Liver (tissue), 8 donors: ENCODE measurements at regions not wholly inside any gene's neighbourhood (a gene's known extent, or its start where the extent isn't known, plus 50 kb on each side); places are given as distances from the start of the nearest gene placed in this dataset.

Source experiments
- DNase-seq: peaks from one replicate; pipeline ENCODE4 v3.0.0-alpha.2; 2017; ENCODE audit warnings: low spot score
- H3K27ac ChIP-seq, 2 donors: one replicate each; pipeline ENCODE4 v1.7.0; 2013; ENCODE audit warnings: inconsistent platforms in 2 of 2, low read length in 2 of 2, control low read depth in 1 of 2, low read depth in 1 of 2, mild to moderate bottlenecking in 1 of 2
- H3K27me3 ChIP-seq, 4 donors: one replicate each; pipeline versions ENCODE4 v1.6.1 to v1.7.0; 2013; ENCODE audit warnings: low read length in 3 of 4, inconsistent platforms in 1 of 4, mild to moderate bottlenecking in 1 of 4, moderate library complexity in 1 of 4; ENCODE audit not compliant: control insufficient read depth in 4 of 4, insufficient read depth in 4 of 4
- H3K36me3 ChIP-seq, 4 donors: one replicate each; pipeline versions ENCODE4 v1.6.1 to v1.7.0; 2013; ENCODE audit warnings: low read length in 3 of 4, mild to moderate bottlenecking in 3 of 4, low read depth in 1 of 4, moderate library complexity in 1 of 4; ENCODE audit not compliant: control insufficient read depth in 4 of 4, insufficient read depth in 3 of 4
- H3K4me1 ChIP-seq, 4 donors: one replicate each; pipeline versions ENCODE4 v1.6.1 to v1.7.0; 2013; ENCODE audit warnings: low read length in 3 of 4, mild to moderate bottlenecking in 3 of 4, moderate library complexity in 1 of 4; ENCODE audit not compliant: control insufficient read depth in 4 of 4, insufficient read depth in 4 of 4
- H3K4me3 ChIP-seq, 3 donors: one replicate each; pipeline versions ENCODE4 v1.6.1 to v1.7.0; 2013; ENCODE audit warnings: low read length in 3 of 3, control low read depth in 1 of 3, low read depth in 1 of 3, mild to moderate bottlenecking in 1 of 3
- H3K9ac ChIP-seq, 2 donors: one replicate each; pipeline ENCODE4 v1.7.0; 2013; ENCODE audit warnings: low read length in 2 of 2, mild to moderate bottlenecking in 2 of 2, moderate library complexity in 2 of 2, control low read depth in 1 of 2, low read depth in 1 of 2
- H3K9me3 ChIP-seq, 4 donors: one replicate each; pipeline versions ENCODE4 v1.6.1 to v1.7.0; 2013; ENCODE audit warnings: low read length in 3 of 4; ENCODE audit not compliant: control insufficient read depth in 4 of 4
- CTCF ChIP-seq: fragments of 150-350 bp; IDR thresholded peaks from 2 replicates; pipeline ENCODE4 v1.5.1; 2017; ENCODE audit warnings: improper control_type of control experiment, low read depth, low read length; ENCODE audit not compliant: missing input control
- EGR1 ChIP-seq, 2 donors: IDR thresholded peaks; 2 replicates each; pipeline ENCODE4 v1.6.1; 2016 to 2018; ENCODE audit warnings: antibody characterized with exemption in 2 of 2, low read depth in 2 of 2
- FOXA1 ChIP-seq: IDR thresholded peaks from 2 replicates; pipeline ENCODE4 v1.6.1; 2016; ENCODE audit warnings: antibody characterized with exemption
- FOXA2 ChIP-seq: IDR thresholded peaks from 2 replicates; pipeline ENCODE4 v1.6.1; 2016; ENCODE audit warnings: antibody characterized with exemption
- GABPA ChIP-seq, 2 donors: IDR thresholded peaks in 1 of 2; conservative IDR thresholded peaks in 1 of 2; 2 replicates each; pipeline ENCODE4 v1.6.1; 2016; ENCODE audit warnings: antibody characterized with exemption in 2 of 2, mild to moderate bottlenecking in 1 of 2, moderate library complexity in 1 of 2
- HNF4A ChIP-seq, 2 donors: conservative IDR thresholded peaks; 2 replicates each; pipeline ENCODE4 v1.6.1; 2016; ENCODE audit warnings: antibody characterized with exemption in 2 of 2, mild to moderate bottlenecking in 2 of 2
- HNF4G ChIP-seq: IDR thresholded peaks from 2 replicates; pipeline ENCODE4 v1.6.1; 2016; ENCODE audit warnings: antibody characterized with exemption
- JUND ChIP-seq, 2 donors: IDR thresholded peaks; 2 replicates each; pipeline ENCODE4 v1.6.1; 2016; ENCODE audit warnings: antibody characterized with exemption in 2 of 2
- MAX ChIP-seq: IDR thresholded peaks from 2 replicates; pipeline ENCODE4 v1.6.1; 2016; ENCODE audit warnings: antibody characterized with exemption
- NR2F2 ChIP-seq: IDR thresholded peaks from 2 replicates; pipeline ENCODE4 v1.6.1; 2016; ENCODE audit warnings: antibody characterized with exemption
- RAD21 ChIP-seq, 2 donors: IDR thresholded peaks; 2 replicates each; pipeline ENCODE4 v1.6.1; 2016; ENCODE audit warnings: antibody characterized with exemption in 2 of 2, mild to moderate bottlenecking in 2 of 2
- RXRA ChIP-seq, 2 donors: IDR thresholded peaks; 2 replicates each; pipeline ENCODE4 v1.6.1; 2017 to 2018; ENCODE audit warnings: antibody characterized with exemption in 2 of 2, mild to moderate bottlenecking in 1 of 2
- SP1 ChIP-seq: IDR thresholded peaks from 2 replicates; pipeline ENCODE4 v1.6.1; 2018; ENCODE audit warnings: antibody characterized with exemption, mild to moderate bottlenecking
- TAF1 ChIP-seq: conservative IDR thresholded peaks from 2 replicates; pipeline ENCODE4 v1.6.1; 2016; ENCODE audit warnings: antibody characterized with exemption, mild to moderate bottlenecking
- YY1 ChIP-seq: IDR thresholded peaks from 2 replicates; pipeline ENCODE4 v1.6.1; 2016; ENCODE audit warnings: antibody characterized with exemption, mild to moderate bottlenecking
- WGBS: extraction: QIAGEN DNeasy Blood & Tissue Kit; methylation state at CpG from one replicate; pipeline ENCODE4 v1.1.7; 2013; 5-methylcytosine and 5-hydroxymethylcytosine counted together
- TF ChIP-seq, protein P1 (sequence below): IDR thresholded peaks from 2 replicates; pipeline ENCODE4 v1.6.1; 2016; ENCODE audit warnings: antibody characterized with exemption
- TF ChIP-seq, protein P2 (sequence below): IDR thresholded peaks from 2 replicates; pipeline ENCODE4 v1.6.1; 2016; ENCODE audit warnings: antibody characterized with exemption
- TF ChIP-seq, protein P3 (sequence below): IDR thresholded peaks from 2 replicates; pipeline ENCODE4 v1.6.1; 2016; ENCODE audit warnings: antibody characterized with exemption, mild to moderate bottlenecking
- donor health status: healthy.
- donor health status: healthy.
- donor health status: healthy.
- donor health status: healthy.
- donor health status: healthy.

- TF ChIP-seq NR2F2 (no peak), RXRA (IDR thresholded peaks at IDR 0.05) (no peak), RAD21 (IDR thresholded peaks at IDR 0.05) (no peak), HNF4A (conservative IDR thresholded peaks at IDR 0.05) (no peak), CTCF (no peak), FOXA1 (no peak), MAX (no peak), HNF4G (no peak), TAF1 (no peak), JUND (IDR thresholded peaks at IDR 0.05) (no peak)
- TF ChIP-seq, protein P1, sequence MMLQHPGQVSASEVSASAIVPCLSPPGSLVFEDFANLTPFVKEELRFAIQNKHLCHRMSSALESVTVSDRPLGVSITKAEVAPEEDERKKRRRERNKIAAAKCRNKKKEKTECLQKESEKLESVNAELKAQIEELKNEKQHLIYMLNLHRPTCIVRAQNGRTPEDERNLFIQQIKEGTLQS = no peak
- TF ChIP-seq, protein P2, sequence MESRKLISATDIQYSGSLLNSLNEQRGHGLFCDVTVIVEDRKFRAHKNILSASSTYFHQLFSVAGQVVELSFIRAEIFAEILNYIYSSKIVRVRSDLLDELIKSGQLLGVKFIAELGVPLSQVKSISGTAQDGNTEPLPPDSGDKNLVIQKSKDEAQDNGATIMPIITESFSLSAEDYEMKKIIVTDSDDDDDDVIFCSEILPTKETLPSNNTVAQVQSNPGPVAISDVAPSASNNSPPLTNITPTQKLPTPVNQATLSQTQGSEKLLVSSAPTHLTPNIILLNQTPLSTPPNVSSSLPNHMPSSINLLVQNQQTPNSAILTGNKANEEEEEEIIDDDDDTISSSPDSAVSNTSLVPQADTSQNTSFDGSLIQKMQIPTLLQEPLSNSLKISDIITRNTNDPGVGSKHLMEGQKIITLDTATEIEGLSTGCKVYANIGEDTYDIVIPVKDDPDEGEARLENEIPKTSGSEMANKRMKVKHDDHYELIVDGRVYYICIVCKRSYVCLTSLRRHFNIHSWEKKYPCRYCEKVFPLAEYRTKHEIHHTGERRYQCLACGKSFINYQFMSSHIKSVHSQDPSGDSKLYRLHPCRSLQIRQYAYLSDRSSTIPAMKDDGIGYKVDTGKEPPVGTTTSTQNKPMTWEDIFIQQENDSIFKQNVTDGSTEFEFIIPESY = no peak
- no peaks in the 10 kb centered on the region for H3K4me1 ChIP-seq
- H3K27me3 ChIP-seq = peaks cover 0 to 4% (median 0%) of the 10 kb centered on the region in 4 donors
- no peak overlapping the region for H3K9ac ChIP-seq
- no peak for DNase-seq
- H3K4me3 ChIP-seq = no peak overlapping the region
- no peak overlapping the region for H3K27ac ChIP-seq
- H3K36me3 ChIP-seq = no peaks in the 10 kb centered on the region
- 92% methylated on average over 8 of the region's 8 CpGs for WGBS
- H3K9me3 ChIP-seq = no peaks in the 10 kb centered on the region
Measured at GRCh38 chr13:99118179-99118578, 82.5 kb upstream of the UBAC2 start.

DNA sequence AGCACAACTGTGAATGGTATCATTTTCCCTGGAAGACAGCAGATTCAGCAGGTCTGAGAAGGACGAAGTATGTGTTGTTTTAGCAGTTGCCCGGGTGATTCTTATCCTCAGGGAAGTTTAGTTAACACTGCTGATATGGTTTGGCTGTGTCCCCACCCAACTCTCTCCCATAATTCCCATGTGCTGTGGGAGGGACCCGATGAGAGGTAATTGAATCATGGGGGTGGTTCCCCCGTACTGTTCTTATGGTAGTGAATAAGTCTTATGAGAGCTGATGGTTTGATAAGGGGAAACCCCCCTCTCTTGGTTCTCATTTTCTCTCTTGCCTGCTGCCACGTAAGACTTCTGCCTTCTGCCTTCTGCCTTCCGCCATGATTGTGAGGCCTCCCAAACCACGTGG is 81.0 kb upstream of the UBAC2 start:
- H3K36me3 ChIP-seq = no peaks in the 10 kb centered on the region
- no peaks in the 10 kb centered on the region for H3K9me3 ChIP-seq
- DNase-seq = no peak
- H3K4me1 ChIP-seq = no peaks in the 10 kb centered on the region
- H3K27ac ChIP-seq = no peak overlapping the region
- no peak overlapping the region for H3K4me3 ChIP-seq
- no peak overlapping the region for H3K9ac ChIP-seq
- 85% methylated on average over 7 of the region's 7 CpGs for WGBS
- H3K27me3 ChIP-seq = peaks cover 0 to 9% (median 0%) of the 10 kb centered on the region in 4 donors
- TF ChIP-seq NR2F2 = no peak
- TF ChIP-seq SP1 = no peak
- TF ChIP-seq EGR1 (IDR thresholded peaks at IDR 0.05; ENCODE audit: low read depth in 2 of 2) = no peak
- TF ChIP-seq YY1 = no peak
- TF ChIP-seq HNF4A (conservative IDR thresholded peaks at IDR 0.05) = no peak
- TF ChIP-seq, protein P1 = no peak
- TF ChIP-seq TAF1 = no peak
- TF ChIP-seq RXRA (IDR thresholded peaks at IDR 0.05) = no peak
- TF ChIP-seq, protein P2 = no peak
- no peak for TF ChIP-seq CTCF
- no peak for TF ChIP-seq MAX
- no peak for TF ChIP-seq GABPA (IDR thresholded peaks at IDR 0.05 in 1 of 2, conservative IDR thresholded peaks at IDR 0.05 in 1 of 2)
- TF ChIP-seq, protein P3, sequence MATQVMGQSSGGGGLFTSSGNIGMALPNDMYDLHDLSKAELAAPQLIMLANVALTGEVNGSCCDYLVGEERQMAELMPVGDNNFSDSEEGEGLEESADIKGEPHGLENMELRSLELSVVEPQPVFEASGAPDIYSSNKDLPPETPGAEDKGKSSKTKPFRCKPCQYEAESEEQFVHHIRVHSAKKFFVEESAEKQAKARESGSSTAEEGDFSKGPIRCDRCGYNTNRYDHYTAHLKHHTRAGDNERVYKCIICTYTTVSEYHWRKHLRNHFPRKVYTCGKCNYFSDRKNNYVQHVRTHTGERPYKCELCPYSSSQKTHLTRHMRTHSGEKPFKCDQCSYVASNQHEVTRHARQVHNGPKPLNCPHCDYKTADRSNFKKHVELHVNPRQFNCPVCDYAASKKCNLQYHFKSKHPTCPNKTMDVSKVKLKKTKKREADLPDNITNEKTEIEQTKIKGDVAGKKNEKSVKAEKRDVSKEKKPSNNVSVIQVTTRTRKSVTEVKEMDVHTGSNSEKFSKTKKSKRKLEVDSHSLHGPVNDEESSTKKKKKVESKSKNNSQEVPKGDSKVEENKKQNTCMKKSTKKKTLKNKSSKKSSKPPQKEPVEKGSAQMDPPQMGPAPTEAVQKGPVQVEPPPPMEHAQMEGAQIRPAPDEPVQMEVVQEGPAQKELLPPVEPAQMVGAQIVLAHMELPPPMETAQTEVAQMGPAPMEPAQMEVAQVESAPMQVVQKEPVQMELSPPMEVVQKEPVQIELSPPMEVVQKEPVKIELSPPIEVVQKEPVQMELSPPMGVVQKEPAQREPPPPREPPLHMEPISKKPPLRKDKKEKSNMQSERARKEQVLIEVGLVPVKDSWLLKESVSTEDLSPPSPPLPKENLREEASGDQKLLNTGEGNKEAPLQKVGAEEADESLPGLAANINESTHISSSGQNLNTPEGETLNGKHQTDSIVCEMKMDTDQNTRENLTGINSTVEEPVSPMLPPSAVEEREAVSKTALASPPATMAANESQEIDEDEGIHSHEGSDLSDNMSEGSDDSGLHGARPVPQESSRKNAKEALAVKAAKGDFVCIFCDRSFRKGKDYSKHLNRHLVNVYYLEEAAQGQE = no peak
- no peak for TF ChIP-seq RAD21 (IDR thresholded peaks at IDR 0.05)
- TF ChIP-seq JUND (IDR thresholded peaks at IDR 0.05) = no peak
- TF ChIP-seq FOXA2 = no peak
- no peak for TF ChIP-seq FOXA1
- TF ChIP-seq HNF4G = no peak
